ENCODE measurements at regions not wholly inside any gene's neighbourhood (a gene's known extent, or its start where the extent isn't known, plus 50 kb on each side); places are given as distances from the start of the nearest gene placed in this dataset.

DNA sequence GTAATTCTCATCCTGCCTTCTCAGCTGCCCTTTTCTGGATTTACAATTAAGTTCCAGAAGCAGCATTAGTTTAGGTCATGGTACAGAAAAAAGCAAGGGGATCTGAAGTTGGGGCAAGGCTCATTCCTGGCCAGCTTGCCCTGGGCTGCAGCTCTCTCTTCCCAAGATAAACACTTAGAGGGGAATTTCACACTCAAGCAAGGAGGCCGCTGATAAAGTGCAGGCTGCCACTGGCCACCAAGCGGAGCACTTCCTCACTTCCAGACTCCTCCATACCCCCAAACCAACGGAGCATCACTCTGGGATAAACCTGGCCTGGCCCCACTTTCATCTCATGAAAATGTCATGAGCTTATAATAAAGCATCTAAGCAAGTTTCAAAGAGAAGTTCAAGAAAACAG is 445.5 kb upstream of the MKI67 start (continued):
- TF ChIP-seq, protein P1, sequence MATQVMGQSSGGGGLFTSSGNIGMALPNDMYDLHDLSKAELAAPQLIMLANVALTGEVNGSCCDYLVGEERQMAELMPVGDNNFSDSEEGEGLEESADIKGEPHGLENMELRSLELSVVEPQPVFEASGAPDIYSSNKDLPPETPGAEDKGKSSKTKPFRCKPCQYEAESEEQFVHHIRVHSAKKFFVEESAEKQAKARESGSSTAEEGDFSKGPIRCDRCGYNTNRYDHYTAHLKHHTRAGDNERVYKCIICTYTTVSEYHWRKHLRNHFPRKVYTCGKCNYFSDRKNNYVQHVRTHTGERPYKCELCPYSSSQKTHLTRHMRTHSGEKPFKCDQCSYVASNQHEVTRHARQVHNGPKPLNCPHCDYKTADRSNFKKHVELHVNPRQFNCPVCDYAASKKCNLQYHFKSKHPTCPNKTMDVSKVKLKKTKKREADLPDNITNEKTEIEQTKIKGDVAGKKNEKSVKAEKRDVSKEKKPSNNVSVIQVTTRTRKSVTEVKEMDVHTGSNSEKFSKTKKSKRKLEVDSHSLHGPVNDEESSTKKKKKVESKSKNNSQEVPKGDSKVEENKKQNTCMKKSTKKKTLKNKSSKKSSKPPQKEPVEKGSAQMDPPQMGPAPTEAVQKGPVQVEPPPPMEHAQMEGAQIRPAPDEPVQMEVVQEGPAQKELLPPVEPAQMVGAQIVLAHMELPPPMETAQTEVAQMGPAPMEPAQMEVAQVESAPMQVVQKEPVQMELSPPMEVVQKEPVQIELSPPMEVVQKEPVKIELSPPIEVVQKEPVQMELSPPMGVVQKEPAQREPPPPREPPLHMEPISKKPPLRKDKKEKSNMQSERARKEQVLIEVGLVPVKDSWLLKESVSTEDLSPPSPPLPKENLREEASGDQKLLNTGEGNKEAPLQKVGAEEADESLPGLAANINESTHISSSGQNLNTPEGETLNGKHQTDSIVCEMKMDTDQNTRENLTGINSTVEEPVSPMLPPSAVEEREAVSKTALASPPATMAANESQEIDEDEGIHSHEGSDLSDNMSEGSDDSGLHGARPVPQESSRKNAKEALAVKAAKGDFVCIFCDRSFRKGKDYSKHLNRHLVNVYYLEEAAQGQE (IDR thresholded peaks at IDR 0.05; ENCODE audit: borderline replicate concordance) = peak; percentile 54; the same call in 1 of the 2 replicates
- TF ChIP-seq, protein P1 (CRISPR knock-in tag; IDR thresholded peaks at IDR 0.05; ENCODE audit: low read depth) = no peak
- TF ChIP-seq NFRKB (IDR thresholded peaks at IDR 0.05; ENCODE audit: low read depth) = no peak

DNA sequence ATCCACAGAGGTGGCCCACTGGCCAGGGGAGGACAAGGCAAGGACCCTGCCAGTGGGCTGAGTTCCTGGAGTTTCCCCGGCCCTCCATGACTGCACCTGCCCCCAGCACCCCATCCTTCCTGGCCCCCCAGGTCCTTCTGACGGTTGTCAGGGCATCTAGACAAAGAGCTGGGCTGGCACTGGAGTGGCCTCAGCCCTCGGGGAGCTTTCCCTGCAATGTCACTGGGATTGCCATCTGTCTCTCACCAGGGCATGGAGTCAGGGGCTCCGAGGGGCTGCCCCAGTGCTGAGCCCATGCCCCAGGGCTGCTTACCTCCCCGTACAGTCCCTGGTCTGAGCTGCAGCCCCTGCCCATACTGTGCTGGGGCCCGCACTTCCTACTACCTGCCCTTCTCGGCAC is 446.5 kb upstream of the MKI67 start:
- H3K27ac ChIP-seq (ENCODE audit: extremely low read depth, low read depth, low read length) = no peak overlapping the region
- H3K9me1 ChIP-seq (ENCODE audit: control insufficient read depth, insufficient read depth, low read length) = no peaks in the 10 kb centered on the region
- no peaks in the 10 kb centered on the region for H4K20me1 ChIP-seq (replicated peaks; ENCODE audit: control insufficient read depth, insufficient read depth, low read length)
- no peaks in the 10 kb centered on the region for H3K9me3 ChIP-seq (replicated peaks; ENCODE audit: control insufficient read depth, insufficient read depth, low read depth, low read length)
- H3K4me2 ChIP-seq (ENCODE audit: insufficient read depth, low read length) = no peak overlapping the region
- in situ Hi-C loops (cut with MboI) = no loop called here
- CTCF ChIA-PET (ENCODE audit: low intra/inter-chr PET ratio) = no interaction called here
- peaks cover 18 to 20% of the 10 kb centered on the region in 2 experiments; a peak in 4 of 5 replicates for H3K4me1 ChIP-seq (replicated peaks in 1 of 2; ENCODE audit: control insufficient read depth in 2 of 2, insufficient read depth in 2 of 2, low read length in 2 of 2)
- ATAC-seq (no peak), FAIRE-seq (no peak), DNase-seq (ENCODE audit: extremely low read depth in 1 of 4, low spot score in 3 of 4) (no peak)
- H3K27me3 ChIP-seq (ENCODE audit: control insufficient read depth in 2 of 2, insufficient read depth in 2 of 2, low read length in 2 of 2) = no peaks in the 10 kb centered on the region
- POLR2A ChIA-PET = no interaction called here
- no peak overlapping the region for H3K4me3 ChIP-seq
- BruUV-seq (replicated peaks) = no TSS peak
- H3K9ac ChIP-seq (ENCODE audit: insufficient read depth in 1 of 2, low read depth in 2 of 2, low read length in 2 of 2) = no peak overlapping the region
- no peak overlapping the region for H2AFZ ChIP-seq (ENCODE audit: low read depth, low read length)
- H3K79me2 ChIP-seq (ENCODE audit: control insufficient read depth, insufficient read depth, low read length) = no peaks in the 10 kb centered on the region
- 100% methylated on average over 1 of the region's 7 CpGs for WGBS (ENCODE audit: insufficient coverage, low coverage, missing lambda C conversion rate)
- intact Hi-C loops (cut with micrococcal nuclease) = loop anchor here (5.0 to 10.0 kb wide), 2 partner anchors 60 to 162 kb away; no protein-coding TSS in a partner anchor
- H3K36me3 ChIP-seq (ENCODE audit: control insufficient read depth, insufficient read depth, low read length) = no peaks in the 10 kb centered on the region
- TF ChIP-seq ELF1 (tag; IDR thresholded peaks at IDR 0.05) (no peak), POLR2B (IDR thresholded peaks at IDR 0.05; ENCODE audit: low read depth, partially characterized antibody) (no peak), NCOR1 (IDR thresholded peaks at IDR 0.05) (no peak), BRF1 (IDR thresholded peaks at IDR 0.05; ENCODE audit: borderline replicate concordance, extremely low read depth, insufficient read length) (no peak), CBX2 (IDR thresholded peaks at IDR 0.05; ENCODE audit: insufficient read depth, low read length, poor library complexity, severe bottlenecking) (no peak)
- TF ChIP-seq, protein P2, sequence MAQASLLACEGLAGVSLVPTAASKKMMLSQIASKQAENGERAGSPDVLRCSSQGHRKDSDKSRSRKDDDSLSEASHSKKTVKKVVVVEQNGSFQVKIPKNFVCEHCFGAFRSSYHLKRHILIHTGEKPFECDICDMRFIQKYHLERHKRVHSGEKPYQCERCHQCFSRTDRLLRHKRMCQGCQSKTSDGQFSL (CRISPR knock-in tag; IDR thresholded peaks at IDR 0.05) = no peak
- TF ChIP-seq, protein P2 (tag; IDR thresholded peaks at IDR 0.05) = no peak
- TF ChIP-seq, protein P3, sequence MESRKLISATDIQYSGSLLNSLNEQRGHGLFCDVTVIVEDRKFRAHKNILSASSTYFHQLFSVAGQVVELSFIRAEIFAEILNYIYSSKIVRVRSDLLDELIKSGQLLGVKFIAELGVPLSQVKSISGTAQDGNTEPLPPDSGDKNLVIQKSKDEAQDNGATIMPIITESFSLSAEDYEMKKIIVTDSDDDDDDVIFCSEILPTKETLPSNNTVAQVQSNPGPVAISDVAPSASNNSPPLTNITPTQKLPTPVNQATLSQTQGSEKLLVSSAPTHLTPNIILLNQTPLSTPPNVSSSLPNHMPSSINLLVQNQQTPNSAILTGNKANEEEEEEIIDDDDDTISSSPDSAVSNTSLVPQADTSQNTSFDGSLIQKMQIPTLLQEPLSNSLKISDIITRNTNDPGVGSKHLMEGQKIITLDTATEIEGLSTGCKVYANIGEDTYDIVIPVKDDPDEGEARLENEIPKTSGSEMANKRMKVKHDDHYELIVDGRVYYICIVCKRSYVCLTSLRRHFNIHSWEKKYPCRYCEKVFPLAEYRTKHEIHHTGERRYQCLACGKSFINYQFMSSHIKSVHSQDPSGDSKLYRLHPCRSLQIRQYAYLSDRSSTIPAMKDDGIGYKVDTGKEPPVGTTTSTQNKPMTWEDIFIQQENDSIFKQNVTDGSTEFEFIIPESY (CRISPR knock-in tag; IDR thresholded peaks at IDR 0.05) = no peak

Data from K562 (cell line).